ELR (cell line): ENCODE measurements at regions not wholly inside any gene's neighbourhood (a gene's known extent, or its start where the extent isn't known, plus 50 kb on each side); places are given as distances from the start of the nearest gene placed in this dataset.

ENCODE experiments used
- DNase-seq: peaks from one replicate; pipeline ENCODE4 v3.0.0-alpha.2; 2015; ENCODE audit warnings: low read depth

DNA sequence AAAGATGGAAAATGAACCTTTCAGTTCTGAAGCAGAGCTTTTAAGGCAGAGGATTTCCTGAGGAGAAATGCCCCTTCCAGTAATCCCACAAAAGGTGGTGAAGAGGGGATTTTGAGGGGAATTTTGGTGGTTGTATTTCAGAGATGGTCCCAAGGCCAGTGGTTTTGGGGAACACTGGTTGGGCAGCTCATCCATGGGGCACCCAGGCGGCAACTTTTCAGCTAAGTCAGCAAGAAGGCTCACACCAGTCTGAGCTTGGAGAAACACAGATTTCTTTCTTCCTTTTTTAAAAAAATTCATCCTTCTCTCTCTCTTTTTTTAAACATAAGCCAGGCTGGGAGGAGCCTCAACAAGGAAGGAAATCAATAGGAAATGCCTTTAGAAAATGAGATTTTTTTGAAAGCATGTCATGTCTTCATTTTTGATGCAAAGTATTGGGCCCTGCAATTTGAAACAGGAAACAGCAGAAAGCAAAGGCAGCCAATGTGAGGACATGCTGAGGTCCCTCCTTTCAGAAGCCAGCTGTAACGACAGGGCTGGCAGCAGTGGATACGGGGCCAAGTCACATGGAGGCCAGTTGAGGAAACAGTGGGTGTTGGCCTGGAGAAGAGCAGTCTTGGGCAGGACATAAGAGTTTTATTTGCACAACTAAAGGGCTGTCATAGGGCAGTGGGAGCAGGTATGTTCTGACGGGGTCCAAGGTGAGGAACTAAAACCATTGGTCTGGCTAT, 155.3 kb upstream of the KLF4 start:
- DNase-seq: no peak

GRCh38 chr9:107639426-107639825, 149.9 kb upstream of the KLF4 start:
- no peak for DNase-seq

DNA sequence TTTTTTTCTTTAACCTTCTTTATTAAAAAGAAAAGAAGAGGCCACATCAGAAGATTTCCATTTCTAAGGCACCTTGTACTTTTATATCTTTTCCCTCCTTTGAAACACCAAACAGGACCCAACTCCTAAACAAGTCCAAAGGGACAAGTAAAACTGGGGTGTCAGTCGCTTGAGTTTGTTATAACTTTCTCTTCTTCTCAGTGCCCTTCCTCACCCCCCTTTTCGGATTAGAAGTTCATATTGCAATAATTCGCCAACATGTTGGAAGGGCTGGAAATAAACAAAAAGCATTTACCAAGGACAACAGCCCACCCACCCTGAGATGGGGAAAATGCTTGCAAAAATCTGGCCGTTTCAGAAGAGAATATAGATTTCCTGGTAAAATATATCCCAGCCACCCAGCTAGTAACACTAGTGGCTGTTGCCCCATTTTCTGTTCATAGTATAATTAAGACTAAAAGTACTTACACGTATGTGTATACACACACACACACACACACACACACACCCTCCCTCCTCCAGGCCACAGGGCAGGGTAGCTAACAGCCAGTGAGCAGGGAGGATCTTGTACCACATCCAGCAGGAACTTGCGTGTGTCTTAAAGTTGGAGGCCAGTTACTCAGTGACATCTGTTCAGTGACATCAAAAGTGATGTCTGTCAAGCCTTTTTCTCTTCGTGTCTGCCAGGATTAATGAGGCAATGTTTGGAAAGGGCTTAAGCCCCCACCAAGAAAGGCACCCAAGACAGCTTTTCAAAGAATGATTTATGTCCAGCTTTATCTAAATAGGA, 149.1 kb upstream of the KLF4 start:
- peak; percentile 43 for DNase-seq

GRCh38 chr9:107637421-107638420, 148.2 kb upstream of the KLF4 start:
- DNase-seq: peak; percentile 84

GRCh38 chr9:107636571-107637381, 147.2 kb upstream of the KLF4 start:
- DNase-seq: no peak

GRCh38 chr9:107635803-107636174, 146.2 kb upstream of the KLF4 start:
- no peak for DNase-seq

- no peak for DNase-seq
These were observed 145.7 kb upstream of the KLF4 start for GRCh38 chr9:107635101-107635802.

DNA sequence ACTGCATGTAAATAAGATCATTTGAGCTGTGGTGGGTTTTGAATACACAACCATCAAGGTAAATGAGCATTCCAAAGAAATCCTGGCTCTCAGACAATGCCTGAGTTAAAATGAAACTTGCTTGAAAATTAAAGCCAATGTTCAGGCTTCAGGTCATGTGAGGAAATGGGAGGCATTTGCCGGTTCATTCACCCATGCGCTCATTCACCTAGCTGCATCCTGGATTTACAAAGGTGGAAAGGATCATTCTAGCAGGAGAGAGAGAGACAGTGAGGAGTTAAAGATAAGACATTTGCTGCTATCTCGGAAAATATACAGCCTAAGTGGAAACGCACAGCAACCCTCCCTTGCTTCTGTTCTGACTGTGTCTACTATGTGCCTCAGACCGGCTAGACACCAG, 143.8 kb upstream of the KLF4 start:
- no peak for DNase-seq

- no peak for DNase-seq
These were observed 143.1 kb upstream of the KLF4 start for GRCh38 chr9:107632661-107633060.

DNA sequence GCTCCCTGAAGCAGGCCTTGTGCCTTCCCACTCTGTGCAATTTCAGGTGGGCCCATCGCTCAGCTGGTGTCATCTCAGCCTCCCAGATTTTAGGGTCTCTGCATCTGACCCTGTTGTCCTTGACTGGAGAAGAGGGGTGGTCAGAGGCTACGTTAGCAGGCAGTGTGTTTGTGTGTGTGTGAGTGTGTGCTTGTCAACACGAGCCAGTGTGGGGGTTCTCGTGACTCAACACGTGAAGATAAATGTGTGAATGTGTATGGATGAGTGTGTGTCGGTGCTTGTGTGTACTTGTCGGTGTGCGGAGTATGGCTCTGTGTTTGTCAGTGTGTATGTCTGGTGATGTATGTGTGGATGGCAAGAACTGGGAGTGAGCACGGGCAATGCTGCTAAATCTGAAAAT, 142.6 kb upstream of the KLF4 start:
- no peak for DNase-seq

GRCh38 chr9:107631788-107632187, 142.2 kb upstream of the KLF4 start:
- DNase-seq: no peak

- DNase-seq: no peak
These were observed 140.6 kb upstream of the KLF4 start for GRCh38 chr9:107630156-107630555.

- DNase-seq: no peak
These were observed 138.9 kb upstream of the KLF4 start for GRCh38 chr9:107628444-107628843.

- no peak for DNase-seq
These were observed 138.2 kb upstream of the KLF4 start for GRCh38 chr9:107627781-107628180.

- DNase-seq: no peak
These were observed 136.5 kb upstream of the KLF4 start for GRCh38 chr9:107626118-107626517.

- DNase-seq: no peak
These were observed 135.9 kb upstream of the KLF4 start for GRCh38 chr9:107625383-107625984.

GRCh38 chr9:107624234-107624948, 134.8 kb upstream of the KLF4 start:
- peak; percentile 84 for DNase-seq

DNA sequence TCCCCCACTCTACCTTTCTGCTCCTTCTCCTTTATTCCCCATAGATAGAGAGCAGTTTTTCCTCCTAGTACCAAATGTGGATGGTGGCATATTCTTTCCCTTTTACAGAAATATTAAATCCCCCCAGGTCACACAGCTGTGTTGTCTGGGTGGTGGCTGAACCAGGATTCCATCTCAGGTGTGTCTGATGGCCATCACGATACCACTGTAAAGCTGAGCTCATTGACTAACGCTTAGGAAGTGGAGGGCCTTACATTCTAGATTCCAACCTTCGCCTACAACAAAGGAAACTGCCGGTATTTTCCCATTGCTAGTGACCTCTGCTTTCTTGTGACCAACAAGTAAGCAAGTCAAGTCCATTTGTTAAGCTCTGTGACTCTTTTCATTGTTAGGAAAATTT, 131.9 kb upstream of the KLF4 start:
- DNase-seq: no peak

- no peak for DNase-seq
These were observed 131.2 kb upstream of the KLF4 start for GRCh38 chr9:107620801-107621200.

GRCh38 chr9:107620236-107620635, 130.7 kb upstream of the KLF4 start:
- DNase-seq: no peak
